Stomach (tissue), 4 donors: ENCODE measurements at regions not wholly inside any gene's neighbourhood (a gene's known extent, or its start where the extent isn't known, plus 50 kb on each side); places are given as distances from the start of the nearest gene placed in this dataset.

Source experiments
- CTCF ChIP-seq, 7 experiments: fragments of 450-650 bp in 4 of 7; fragments of 200-600 bp in 3 of 7; sonication (generic) in 3 of 7; IDR thresholded peaks; one replicate each; pipeline ENCODE4 v1.5.1; 2016 to 2019; ENCODE audit warnings: antibody characterized with exemption in 7 of 7, control low read depth in 2 of 7, mild to moderate bottlenecking in 1 of 7
- EP300 ChIP-seq: sonication (generic); formaldehyde crosslinking; IDR thresholded peaks from one replicate; pipeline ENCODE4 v1.6.1; 2017; ENCODE audit warnings: antibody characterized with exemption
- POLR2A ChIP-seq, 4 donors: fragments of 450-650 bp; IDR thresholded peaks; one replicate each; pipeline ENCODE4 v1.6.1; 2016; ENCODE audit warnings: antibody characterized with exemption in 4 of 4, control low read depth in 2 of 4, mild to moderate bottlenecking in 1 of 4, moderate library complexity in 1 of 4
- POLR2AphosphoS5 ChIP-seq, 3 donors: sonication (generic); formaldehyde crosslinking; IDR thresholded peaks; one replicate each; pipeline ENCODE4 v1.6.1; 2016; ENCODE audit warnings: antibody characterized with exemption in 3 of 3

GRCh38 chr14:55816225-55816624 is 236.2 kb downstream of the KTN1 start:
- TF ChIP-seq CTCF (IDR thresholded peaks at IDR 0.05) (no peak), POLR2A (IDR thresholded peaks at IDR 0.05) (no peak), POLR2AphosphoS5 (IDR thresholded peaks at IDR 0.05) (no peak), EP300 (no peak)
